HG03565 (cell line): ENCODE measurements at regions not wholly inside any gene's neighbourhood (a gene's known extent, or its start where the extent isn't known, plus 50 kb on each side); places are given as distances from the start of the nearest gene placed in this dataset.
"Not testable (repeated sequence)": the region's sequence is repeated elsewhere in the genome, so short reads cannot be mapped to it uniquely, and the experiment has no call there.

Experiments used
- ATAC-seq: cut with Tn5 transposase; IDR thresholded peaks from one replicate; pipeline ENCODE4 v1.9.1; 2021; ENCODE audit warnings: mild to moderate bottlenecking, moderate library complexity; ENCODE audit not compliant: unreplicated experiment

- not testable (repeated sequence) for ATAC-seq
These were observed 56.2 kb downstream of the SPATA31A6 start for GRCh38 chr9:42239445-42240260.

- not testable (repeated sequence) for ATAC-seq
These were observed 56.8 kb downstream of the SPATA31A6 start for GRCh38 chr9:42240261-42240579.

GRCh38 chr9:42243211-42243610 lies 59.8 kb downstream of the SPATA31A6 start:
- not testable (repeated sequence) for ATAC-seq

- ATAC-seq, result not testable (repeated sequence)
These were observed 60.4 kb downstream of the SPATA31A6 start for GRCh38 chr9:42243822-42244221.

- not testable (repeated sequence) for ATAC-seq
These were observed 85.3 kb downstream of the SPATA31A6 start for GRCh38 chr9:42268729-42269128.

GRCh38 chr9:42269171-42269570 lies 85.7 kb downstream of the SPATA31A6 start:
- ATAC-seq, result not testable (repeated sequence)

GRCh38 chr9:42273191-42273590 lies 89.7 kb downstream of the SPATA31A6 start:
- ATAC-seq, result not testable (repeated sequence)

GRCh38 chr9:42275141-42275540 lies 91.7 kb downstream of the SPATA31A6 start:
- ATAC-seq, result no peak

- not testable (repeated sequence) for ATAC-seq
These were observed 99.2 kb downstream of the SPATA31A6 start for GRCh38 chr9:42282531-42283178.

GRCh38 chr9:42283179-42283543 lies 99.7 kb downstream of the SPATA31A6 start:
- not testable (repeated sequence) for ATAC-seq

GRCh38 chr9:42286145-42286845 lies 102.8 kb downstream of the SPATA31A6 start:
- ATAC-seq, result not testable (repeated sequence)

- ATAC-seq, result not testable (repeated sequence)
These were observed 104.8 kb downstream of the SPATA31A6 start for GRCh38 chr9:42288002-42288864.

- not testable (repeated sequence) for ATAC-seq
These were observed 105.4 kb downstream of the SPATA31A6 start for GRCh38 chr9:42288865-42289229.

GRCh38 chr9:42300124-42300523 lies 116.7 kb downstream of the SPATA31A6 start:
- ATAC-seq, result not testable (repeated sequence)

- not testable (repeated sequence) for ATAC-seq
These were observed 123.2 kb downstream of the SPATA31A6 start for GRCh38 chr9:42306625-42307024.

GRCh38 chr9:42307449-42307848 lies 124.0 kb downstream of the SPATA31A6 start:
- ATAC-seq, result not testable (repeated sequence)

GRCh38 chr9:42310972-42311371 lies 127.5 kb downstream of the SPATA31A6 start:
- not testable (repeated sequence) for ATAC-seq

- ATAC-seq, result not testable (repeated sequence)
These were observed 132.6 kb downstream of the SPATA31A6 start for GRCh38 chr9:42316026-42316425.

- not testable (repeated sequence) for ATAC-seq
These were observed 134.2 kb downstream of the SPATA31A6 start for GRCh38 chr9:42317677-42318076.

GRCh38 chr9:42323084-42323809 lies 139.8 kb downstream of the SPATA31A6 start:
- not testable (repeated sequence) for ATAC-seq
